ENCODE measurements at regions not wholly inside any gene's neighbourhood (a gene's known extent, or its start where the extent isn't known, plus 50 kb on each side); places are given as distances from the start of the nearest gene placed in this dataset.

DNA sequence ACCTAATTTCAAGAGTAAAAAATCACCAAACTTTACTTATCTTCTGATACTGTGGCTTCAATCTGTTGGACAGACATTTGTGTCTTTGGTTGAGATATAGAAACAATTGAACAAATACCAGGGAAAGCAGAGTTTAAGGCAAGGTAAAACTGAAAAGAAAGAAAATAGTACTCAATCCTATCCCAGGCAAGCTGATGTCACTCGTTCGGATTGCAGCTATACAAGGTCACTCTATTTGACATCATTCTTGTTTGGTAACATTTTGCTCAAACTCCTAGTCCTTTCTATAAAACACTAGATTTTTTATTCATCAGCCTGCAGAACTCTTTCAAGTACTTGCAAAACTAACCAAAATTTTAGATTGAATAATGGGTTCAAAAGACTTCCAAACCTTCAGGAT is 91.9 kb upstream of the ANKRD55 start:
- TF ChIP-seq, protein P1, sequence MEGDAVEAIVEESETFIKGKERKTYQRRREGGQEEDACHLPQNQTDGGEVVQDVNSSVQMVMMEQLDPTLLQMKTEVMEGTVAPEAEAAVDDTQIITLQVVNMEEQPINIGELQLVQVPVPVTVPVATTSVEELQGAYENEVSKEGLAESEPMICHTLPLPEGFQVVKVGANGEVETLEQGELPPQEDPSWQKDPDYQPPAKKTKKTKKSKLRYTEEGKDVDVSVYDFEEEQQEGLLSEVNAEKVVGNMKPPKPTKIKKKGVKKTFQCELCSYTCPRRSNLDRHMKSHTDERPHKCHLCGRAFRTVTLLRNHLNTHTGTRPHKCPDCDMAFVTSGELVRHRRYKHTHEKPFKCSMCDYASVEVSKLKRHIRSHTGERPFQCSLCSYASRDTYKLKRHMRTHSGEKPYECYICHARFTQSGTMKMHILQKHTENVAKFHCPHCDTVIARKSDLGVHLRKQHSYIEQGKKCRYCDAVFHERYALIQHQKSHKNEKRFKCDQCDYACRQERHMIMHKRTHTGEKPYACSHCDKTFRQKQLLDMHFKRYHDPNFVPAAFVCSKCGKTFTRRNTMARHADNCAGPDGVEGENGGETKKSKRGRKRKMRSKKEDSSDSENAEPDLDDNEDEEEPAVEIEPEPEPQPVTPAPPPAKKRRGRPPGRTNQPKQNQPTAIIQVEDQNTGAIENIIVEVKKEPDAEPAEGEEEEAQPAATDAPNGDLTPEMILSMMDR (IDR thresholded peaks at IDR 0.05): no peak
- no peak for TF ChIP-seq POLR2A (IDR thresholded peaks at IDR 0.05)

All from right lobe of liver (tissue), 4 donors.